ENCODE measurements at regions not wholly inside any gene's neighbourhood (a gene's known extent, or its start where the extent isn't known, plus 50 kb on each side); places are given as distances from the start of the nearest gene placed in this dataset.

GRCh38 chr21:24110846-24111245, 1496.4 kb downstream of the MRPL39 start:
- ATAC-seq (no peak), DNase-seq (no peak)
- Histone ChIP-seq H3K27me3 (no peaks in the 10 kb centered on the region), H3K4me3 (no peak overlapping the region), H3K27ac (no peak overlapping the region), H3K36me3 (replicated peaks in 1 of 2; ENCODE audit: insufficient read depth in 1 of 2, low read depth in 2 of 2) (no peaks in the 10 kb centered on the region), H3K4me1 (no peaks in the 10 kb centered on the region), H3K9me3 (no peaks in the 10 kb centered on the region)
- intact Hi-C loops (cut with DNase I): no loop called here
- TF ChIP-seq, protein P1, sequence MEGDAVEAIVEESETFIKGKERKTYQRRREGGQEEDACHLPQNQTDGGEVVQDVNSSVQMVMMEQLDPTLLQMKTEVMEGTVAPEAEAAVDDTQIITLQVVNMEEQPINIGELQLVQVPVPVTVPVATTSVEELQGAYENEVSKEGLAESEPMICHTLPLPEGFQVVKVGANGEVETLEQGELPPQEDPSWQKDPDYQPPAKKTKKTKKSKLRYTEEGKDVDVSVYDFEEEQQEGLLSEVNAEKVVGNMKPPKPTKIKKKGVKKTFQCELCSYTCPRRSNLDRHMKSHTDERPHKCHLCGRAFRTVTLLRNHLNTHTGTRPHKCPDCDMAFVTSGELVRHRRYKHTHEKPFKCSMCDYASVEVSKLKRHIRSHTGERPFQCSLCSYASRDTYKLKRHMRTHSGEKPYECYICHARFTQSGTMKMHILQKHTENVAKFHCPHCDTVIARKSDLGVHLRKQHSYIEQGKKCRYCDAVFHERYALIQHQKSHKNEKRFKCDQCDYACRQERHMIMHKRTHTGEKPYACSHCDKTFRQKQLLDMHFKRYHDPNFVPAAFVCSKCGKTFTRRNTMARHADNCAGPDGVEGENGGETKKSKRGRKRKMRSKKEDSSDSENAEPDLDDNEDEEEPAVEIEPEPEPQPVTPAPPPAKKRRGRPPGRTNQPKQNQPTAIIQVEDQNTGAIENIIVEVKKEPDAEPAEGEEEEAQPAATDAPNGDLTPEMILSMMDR (IDR thresholded peaks at IDR 0.05): no peak
- TF ChIP-seq POLR2A (IDR thresholded peaks at IDR 0.05): no peak

DNA sequence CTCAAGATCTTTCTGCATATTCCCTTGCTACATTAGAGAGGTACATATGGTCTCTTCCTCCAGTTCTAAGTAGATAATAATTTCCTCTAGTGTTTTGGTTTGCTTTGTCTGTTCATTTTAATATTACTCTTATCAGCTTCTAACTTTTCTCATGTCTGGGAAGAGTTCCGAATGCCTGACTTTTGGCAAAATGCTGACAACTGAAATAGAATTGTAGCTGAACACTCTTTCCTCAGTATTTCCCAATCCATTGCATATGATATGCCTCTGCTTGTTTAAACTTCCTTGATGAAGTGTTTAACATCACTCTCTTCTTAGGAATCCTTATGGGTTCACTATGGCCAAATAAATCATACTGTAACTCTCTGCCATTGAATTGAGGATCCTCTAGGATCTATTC, 1510.1 kb downstream of the MRPL39 start:
- H3K9me3 ChIP-seq: no peaks in the 10 kb centered on the region
- H3K36me3 ChIP-seq (replicated peaks in 1 of 2; ENCODE audit: insufficient read depth in 1 of 2, low read depth in 2 of 2): no peaks in the 10 kb centered on the region
- no peaks in the 10 kb centered on the region for H3K4me1 ChIP-seq
- TF ChIP-seq, protein P1 (IDR thresholded peaks at IDR 0.05): no peak
- no peak for TF ChIP-seq POLR2A (IDR thresholded peaks at IDR 0.05)
- no peak overlapping the region for H3K27ac ChIP-seq
- H3K4me3 ChIP-seq: no peak overlapping the region
- no peak for DNase-seq
- ATAC-seq: no peak
- intact Hi-C loops (cut with DNase I): no loop called here
- no peaks in the 10 kb centered on the region for H3K27me3 ChIP-seq
- 3% methylated on average over 1 of the region's 1 CpG for WGBS, 2 donors

- DNase-seq (no peak), ATAC-seq (no peak)
- Histone ChIP-seq H3K4me3 (no peak overlapping the region), H3K27me3 (no peaks in the 10 kb centered on the region), H3K9me3 (no peaks in the 10 kb centered on the region), H3K27ac (no peak overlapping the region), H3K36me3 (replicated peaks in 1 of 2; ENCODE audit: insufficient read depth in 1 of 2, low read depth in 2 of 2) (no peaks in the 10 kb centered on the region), H3K4me1 (no peaks in the 10 kb centered on the region)
- 79 to 89% methylated on average over 1 of the region's 1 CpG for WGBS, 2 donors
- intact Hi-C loops (cut with DNase I): no loop called here
- TF ChIP-seq, protein P1 (IDR thresholded peaks at IDR 0.05): no peak
- TF ChIP-seq POLR2A (IDR thresholded peaks at IDR 0.05): no peak
Measured at GRCh38 chr21:24096651-24097050, 1510.6 kb downstream of the MRPL39 start.

GRCh38 chr21:24093032-24093431, 1514.2 kb downstream of the MRPL39 start:
- ATAC-seq (no peak), DNase-seq (no peak)
- Histone ChIP-seq H3K27ac (no peak overlapping the region), H3K4me1 (no peaks in the 10 kb centered on the region), H3K27me3 (no peaks in the 10 kb centered on the region), H3K9me3 (no peaks in the 10 kb centered on the region), H3K36me3 (replicated peaks in 1 of 2; ENCODE audit: insufficient read depth in 1 of 2, low read depth in 2 of 2) (no peaks in the 10 kb centered on the region), H3K4me3 (no peak overlapping the region)
- TF ChIP-seq, protein P1 (IDR thresholded peaks at IDR 0.05): no peak
- TF ChIP-seq POLR2A (IDR thresholded peaks at IDR 0.05): no peak
- intact Hi-C loops (cut with DNase I): no loop called here

DNA sequence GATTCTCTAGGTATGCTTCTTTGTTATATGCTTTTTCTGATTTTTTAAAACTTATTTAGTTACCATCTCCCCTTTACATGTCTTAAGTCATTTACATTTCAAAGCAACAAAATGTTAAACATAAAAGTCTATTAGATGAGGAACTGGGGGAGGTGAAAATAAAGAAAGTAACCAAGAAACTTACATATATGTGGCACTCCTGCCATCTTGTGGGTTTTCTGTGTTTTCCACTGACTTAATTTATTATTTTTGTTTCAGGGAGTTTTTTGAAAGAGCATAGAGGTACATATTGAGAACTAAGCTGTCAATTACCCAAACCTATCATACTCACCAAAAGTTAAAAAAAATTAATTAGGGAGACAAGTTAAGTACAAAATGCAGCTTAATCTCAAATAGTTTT, 1531.1 kb downstream of the MRPL39 start:
- no peaks in the 10 kb centered on the region for H3K27me3 ChIP-seq
- no peak for DNase-seq
- H3K27ac ChIP-seq: no peak overlapping the region
- TF ChIP-seq, protein P1 (IDR thresholded peaks at IDR 0.05): no peak
- no peak for TF ChIP-seq POLR2A (IDR thresholded peaks at IDR 0.05)
- intact Hi-C loops (cut with DNase I): no loop called here
- H3K4me1 ChIP-seq: no peaks in the 10 kb centered on the region
- no peak for ATAC-seq
- H3K4me3 ChIP-seq: no peak overlapping the region
- no peaks in the 10 kb centered on the region for H3K36me3 ChIP-seq (replicated peaks in 1 of 2; ENCODE audit: insufficient read depth in 1 of 2, low read depth in 2 of 2)
- H3K9me3 ChIP-seq: no peaks in the 10 kb centered on the region

Measured in body of pancreas (tissue), 4 donors.